ENCODE measurements at regions not wholly inside any gene's neighbourhood (a gene's known extent, or its start where the extent isn't known, plus 50 kb on each side); places are given as distances from the start of the nearest gene placed in this dataset.

DNA sequence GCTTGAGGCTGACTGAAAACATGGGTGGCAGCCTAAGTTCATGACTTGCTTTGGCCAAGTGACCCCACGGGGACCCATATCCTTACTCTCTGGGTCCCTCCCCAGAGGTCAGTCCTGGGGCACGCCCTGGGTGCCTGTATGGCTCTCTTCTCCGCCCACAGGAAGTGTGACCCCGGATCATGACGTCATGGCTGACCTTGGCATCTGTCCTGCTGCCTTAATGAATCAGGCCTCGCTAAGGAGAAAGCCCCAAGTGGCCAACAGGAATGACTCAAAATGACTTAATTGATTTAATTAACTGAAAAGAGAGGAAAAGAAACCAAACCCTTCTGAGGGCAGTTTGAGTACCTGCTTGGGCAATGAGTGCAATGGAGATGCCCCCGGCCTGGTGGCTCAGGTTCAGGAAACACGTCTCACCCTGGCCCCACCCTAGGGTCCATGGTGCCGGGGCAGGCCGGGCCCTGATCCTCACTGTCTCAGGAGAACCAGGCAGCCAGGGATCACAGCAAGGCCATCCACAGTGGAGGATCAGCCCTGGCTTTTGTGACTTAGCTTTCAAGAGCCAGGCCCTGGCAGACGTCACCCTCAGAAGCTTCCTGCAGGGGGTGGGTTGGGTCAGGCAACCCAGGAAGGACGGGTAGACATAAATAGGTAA, 112.0 kb downstream of the CYP26B1 start:
- TF ChIP-seq EZH2 (IDR thresholded peaks at IDR 0.05; ENCODE audit: low read depth) = no peak
- TF ChIP-seq, protein P1, sequence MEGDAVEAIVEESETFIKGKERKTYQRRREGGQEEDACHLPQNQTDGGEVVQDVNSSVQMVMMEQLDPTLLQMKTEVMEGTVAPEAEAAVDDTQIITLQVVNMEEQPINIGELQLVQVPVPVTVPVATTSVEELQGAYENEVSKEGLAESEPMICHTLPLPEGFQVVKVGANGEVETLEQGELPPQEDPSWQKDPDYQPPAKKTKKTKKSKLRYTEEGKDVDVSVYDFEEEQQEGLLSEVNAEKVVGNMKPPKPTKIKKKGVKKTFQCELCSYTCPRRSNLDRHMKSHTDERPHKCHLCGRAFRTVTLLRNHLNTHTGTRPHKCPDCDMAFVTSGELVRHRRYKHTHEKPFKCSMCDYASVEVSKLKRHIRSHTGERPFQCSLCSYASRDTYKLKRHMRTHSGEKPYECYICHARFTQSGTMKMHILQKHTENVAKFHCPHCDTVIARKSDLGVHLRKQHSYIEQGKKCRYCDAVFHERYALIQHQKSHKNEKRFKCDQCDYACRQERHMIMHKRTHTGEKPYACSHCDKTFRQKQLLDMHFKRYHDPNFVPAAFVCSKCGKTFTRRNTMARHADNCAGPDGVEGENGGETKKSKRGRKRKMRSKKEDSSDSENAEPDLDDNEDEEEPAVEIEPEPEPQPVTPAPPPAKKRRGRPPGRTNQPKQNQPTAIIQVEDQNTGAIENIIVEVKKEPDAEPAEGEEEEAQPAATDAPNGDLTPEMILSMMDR (conservative IDR thresholded peaks at IDR 0.05) = no peak

Data from PC-9 (cell line).